Endodermal cell (in vitro differentiated cells): ENCODE measurements at regions not wholly inside any gene's neighbourhood (a gene's known extent, or its start where the extent isn't known, plus 50 kb on each side); places are given as distances from the start of the nearest gene placed in this dataset.

Experiments
- DNase-seq: peaks from one replicate; pipeline ENCODE4 v3.0.0-alpha.2; 2017
- H3K27ac ChIP-seq: 2 replicates; pipeline ENCODE4 v1.5.1; 2013; ENCODE audit warnings: mild to moderate bottlenecking, low read depth, low read length, moderate library complexity
- H3K27me3 ChIP-seq: 2 replicates; pipeline ENCODE4 v1.6.1; 2013; ENCODE audit warnings: mild to moderate bottlenecking, low read length, moderate library complexity; ENCODE audit not compliant: insufficient read depth, control insufficient read depth, poor library complexity, severe bottlenecking
- H3K36me3 ChIP-seq: 2 replicates; pipeline ENCODE4 v1.7.0; 2013; ENCODE audit warnings: mild to moderate bottlenecking, low read length, moderate library complexity; ENCODE audit not compliant: control insufficient read depth, insufficient read depth
- H3K4me1 ChIP-seq: one replicate; pipeline ENCODE4 v1.7.0; 2013; ENCODE audit warnings: low read length; ENCODE audit not compliant: control insufficient read depth, insufficient read depth
- H3K4me3 ChIP-seq: 2 replicates; pipeline ENCODE4 v1.5.1; 2013; ENCODE audit warnings: mild to moderate bottlenecking, low read length, moderate library complexity
- H3K9ac ChIP-seq: 2 replicates; pipeline ENCODE4 v1.6.1; 2013; ENCODE audit warnings: mild to moderate bottlenecking, low read length, moderate library complexity; ENCODE audit not compliant: poor library complexity, severe bottlenecking; ENCODE audit errors: extremely low read depth
- H3K9me3 ChIP-seq: 2 replicates; pipeline ENCODE4 v1.6.1; 2013; ENCODE audit warnings: mild to moderate bottlenecking, low read length, moderate library complexity; ENCODE audit not compliant: control insufficient read depth
- H3K27ac Mint-ChIP-seq: 2 replicates; pipeline ENCODE4 v1.8.0; 2020; ENCODE audit warnings: mixed read lengths
- H3K27me3 Mint-ChIP-seq: 2 replicates; pipeline ENCODE4 v1.8.0; 2021; ENCODE audit warnings: mild to moderate bottlenecking, mixed read lengths; ENCODE audit not compliant: insufficient read depth
- H3K36me3 Mint-ChIP-seq: 2 replicates; pipeline ENCODE4 v1.8.0; 2020; ENCODE audit warnings: low read depth, mixed read lengths
- H3K4me1 Mint-ChIP-seq: 2 replicates; pipeline ENCODE4 v1.8.0; 2020; ENCODE audit warnings: mixed read lengths
- H3K4me3 Mint-ChIP-seq: 2 replicates; pipeline ENCODE4 v1.8.0; 2020; ENCODE audit warnings: mild to moderate bottlenecking, moderate library complexity, mixed read lengths
- H3K9me3 Mint-ChIP-seq: 2 replicates; pipeline ENCODE4 v1.8.0; 2020; ENCODE audit warnings: mild to moderate bottlenecking, mixed read lengths
- CTCF ChIP-seq: fragments of 200-600 bp; sonication (generic); conservative IDR thresholded peaks from 2 replicates; pipeline ENCODE4 v1.5.0; 2021; ENCODE audit warnings: antibody characterized with exemption, mild to moderate bottlenecking
- WGBS, 2 experiments: methylation state at CpG; one replicate each; pipeline versions ENCODE4 v1.1.5 to v1.1.7; 2013; ENCODE audit warnings: missing lambda C conversion rate in 2 of 2, mixed read lengths in 1 of 2; ENCODE audit not compliant: insufficient coverage in 1 of 2, insufficient read length in 1 of 2; 5-methylcytosine and 5-hydroxymethylcytosine counted together

- DNase-seq = no peak
- 90 to 92% methylated on average over 10 to 12 of the region's 12 CpGs for WGBS, 2 experiments
- no peaks in the 10 kb centered on the region for H3K27me3 ChIP-seq
Observed at GRCh38 chr5:173757403-173758209, 130.5 kb upstream of the CPEB4 start.

GRCh38 chr5:173758676-173759075, 129.5 kb upstream of the CPEB4 start:
- Histone ChIP-seq H3K27ac (no peak overlapping the region), H3K9me3 (no peaks in the 10 kb centered on the region), H3K9ac (no peak overlapping the region), H3K4me3 (no peak overlapping the region), H3K27me3 (no peaks in the 10 kb centered on the region), H3K36me3 (no peaks in the 10 kb centered on the region), H3K4me1 (peaks cover 3% of the 10 kb centered on the region)
- peaks cover 7% of the 10 kb centered on the region for H3K27me3 Mint-ChIP-seq
- DNase-seq = no peak
- peaks cover 17% of the 10 kb centered on the region for H3K4me1 Mint-ChIP-seq
- H3K4me3 Mint-ChIP-seq = no peak overlapping the region
- H3K27ac Mint-ChIP-seq = no peak overlapping the region
- no peak for TF ChIP-seq CTCF
- H3K9me3 Mint-ChIP-seq = no peaks in the 10 kb centered on the region
- H3K36me3 Mint-ChIP-seq = no peaks in the 10 kb centered on the region
- WGBS, 2 experiments = 87% methylated on average over 3 of the region's 3 CpGs; no CpG with 5 or more reads in 1 of the 2 experiments

More at GRCh38 chr5:173757403-173758209, 130.5 kb upstream of the CPEB4 start:
- TF ChIP-seq CTCF = no peak
- Mint-ChIP-seq H3K4me3 (no peak overlapping the region), H3K9me3 (no peaks in the 10 kb centered on the region), H3K4me1 (peaks cover 15% of the 10 kb centered on the region), H3K36me3 (no peaks in the 10 kb centered on the region), H3K27me3 (peaks cover 7% of the 10 kb centered on the region), H3K27ac (no peak overlapping the region)
- Histone ChIP-seq H3K9ac (no peak overlapping the region), H3K4me1 (peaks cover 3% of the 10 kb centered on the region), H3K9me3 (no peaks in the 10 kb centered on the region), H3K4me3 (no peak overlapping the region), H3K36me3 (no peaks in the 10 kb centered on the region), H3K27ac (no peak overlapping the region)

- H3K4me1 Mint-ChIP-seq = peaks cover 21% of the 10 kb centered on the region
- Histone ChIP-seq H3K27me3 (no peaks in the 10 kb centered on the region), H3K36me3 (no peaks in the 10 kb centered on the region), H3K27ac (no peak overlapping the region), H3K4me3 (no peak overlapping the region), H3K4me1 (peaks cover 3% of the 10 kb centered on the region), H3K9me3 (no peaks in the 10 kb centered on the region), H3K9ac (no peak overlapping the region)
- no peak for TF ChIP-seq CTCF
- no peaks in the 10 kb centered on the region for H3K9me3 Mint-ChIP-seq
- DNase-seq = no peak
- no peak overlapping the region for H3K27ac Mint-ChIP-seq
- no peaks in the 10 kb centered on the region for H3K36me3 Mint-ChIP-seq
- no peak overlapping the region for H3K4me3 Mint-ChIP-seq
- H3K27me3 Mint-ChIP-seq = peaks cover 7% of the 10 kb centered on the region
- 90 to 98% methylated on average over 7 to 8 of the region's 8 CpGs for WGBS, 2 experiments
Observed at GRCh38 chr5:173759691-173760090, 128.5 kb upstream of the CPEB4 start.
